SK-N-SH treated with all-trans-retinoic acid at 6 μM for 48 hours (cell line): ENCODE measurements at regions not wholly inside any gene's neighbourhood (a gene's known extent, or its start where the extent isn't known, plus 50 kb on each side); places are given as distances from the start of the nearest gene placed in this dataset.

Source experiments
- ZFP3 ChIP-seq: fragments of 250-450 bp; sonication (Bioruptor Pico); IDR thresholded peaks from 2 replicates; pipeline ENCODE4 v1.5.0; 2020; ENCODE audit warnings: mild to moderate bottlenecking, moderate library complexity
- ZNF70 ChIP-seq: fragments of 450-650 bp; formaldehyde crosslinking; IDR thresholded peaks from 2 replicates; pipeline ENCODE4 v1.5.0; 2020; ENCODE audit warnings: mild to moderate bottlenecking, moderate library complexity

DNA sequence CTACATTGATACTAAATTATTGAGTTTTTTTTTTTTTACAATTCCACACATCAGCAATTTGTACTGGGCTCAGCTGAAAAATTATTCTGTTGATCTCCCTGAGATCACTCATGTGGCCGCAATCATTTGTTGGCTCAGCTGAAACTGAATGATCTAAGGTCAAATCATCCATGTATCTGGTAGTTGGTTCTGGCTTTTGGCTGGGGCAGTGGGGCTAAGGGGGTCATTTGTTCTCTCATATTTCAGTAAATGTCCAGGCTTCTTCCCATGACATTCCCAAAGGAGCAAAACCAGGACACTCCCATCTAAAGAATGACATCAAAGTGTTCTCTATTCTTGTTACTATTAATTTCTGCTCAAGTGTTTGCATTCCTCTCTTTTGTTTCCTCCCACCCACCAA is 806.7 kb upstream of the ADGRL2 start:
- no peak for TF ChIP-seq ZNF70 (CRISPR knock-in tag)
- no peak for TF ChIP-seq ZFP3
